Fibroblast of lung (primary cell): ENCODE measurements at regions not wholly inside any gene's neighbourhood (a gene's known extent, or its start where the extent isn't known, plus 50 kb on each side); places are given as distances from the start of the nearest gene placed in this dataset.

ENCODE experiments used
- DNase-seq, 2 donors: peaks; one replicate each; pipeline versions ENCODE4 v3.0.0 to v3.0.0-alpha.2; 2010; ENCODE audit warnings: low read depth in 2 of 2
- H2AFZ ChIP-seq: 2 replicates; pipeline ENCODE4 v1.5.1; 2012; ENCODE audit warnings: low read length, control low read depth, inconsistent platforms
- H3K27ac ChIP-seq: 2 replicates; pipeline ENCODE4 v1.5.1; 2011; ENCODE audit warnings: low read length, control low read depth; ENCODE audit not compliant: insufficient read depth
- H3K27me3 ChIP-seq: 2 replicates; pipeline ENCODE4 v1.5.1; 2011; ENCODE audit warnings: mild to moderate bottlenecking, low read length; ENCODE audit not compliant: control insufficient read depth, insufficient read depth
- H3K36me3 ChIP-seq: 2 replicates; pipeline ENCODE4 v1.5.1; 2011; ENCODE audit warnings: low read length; ENCODE audit not compliant: control insufficient read depth, insufficient read depth
- H3K4me1 ChIP-seq: 2 replicates; pipeline ENCODE4 v1.5.1; 2011; ENCODE audit warnings: low read length; ENCODE audit not compliant: control insufficient read depth, insufficient read depth; ENCODE audit errors: extremely low read depth
- H3K4me2 ChIP-seq: 2 replicates; pipeline ENCODE4 v1.5.1; 2011; ENCODE audit warnings: low read length, control low read depth; ENCODE audit not compliant: insufficient read depth; ENCODE audit errors: extremely low read depth
- H3K4me3 ChIP-seq, 4 experiments: fragments of 200-600 bp in 1 of 4; sonication (generic) in 1 of 4; replicated peaks in 1 of 4; 2 replicates each; pipeline ENCODE4 v1.5.1; 2011 to 2016; ENCODE audit warnings: low read length in 4 of 4, low read depth in 3 of 4, mild to moderate bottlenecking in 3 of 4, control low read depth in 2 of 4, inconsistent platforms in 1 of 4, mixed read lengths in 1 of 4; ENCODE audit not compliant: insufficient read depth in 1 of 4; ENCODE audit errors: control extremely low read depth in 1 of 4
- H3K79me2 ChIP-seq: 2 replicates; pipeline ENCODE4 v1.5.1; 2012; ENCODE audit warnings: mild to moderate bottlenecking, low read length, inconsistent platforms; ENCODE audit not compliant: control insufficient read depth, insufficient read depth
- H3K9ac ChIP-seq: 2 replicates; pipeline ENCODE4 v1.5.1; 2011; ENCODE audit warnings: mild to moderate bottlenecking, low read length, control low read depth; ENCODE audit not compliant: insufficient read depth
- H3K9me3 ChIP-seq: 2 replicates; pipeline ENCODE4 v1.5.1; 2012; ENCODE audit warnings: low read depth, low read length; ENCODE audit not compliant: control insufficient read depth, insufficient read depth
- H4K20me1 ChIP-seq: 2 replicates; pipeline ENCODE4 v1.5.1; 2011; ENCODE audit warnings: low read length; ENCODE audit not compliant: control insufficient read depth, insufficient read depth; ENCODE audit errors: extremely low read depth
- CTCF ChIP-seq, 2 donors: IDR thresholded peaks in 1 of 2; conservative IDR thresholded peaks in 1 of 2; 1 replicate in 1 of 2; 2 replicates in 1 of 2; pipeline ENCODE4 v1.5.1; 2011 to 2012; ENCODE audit warnings: low read length in 2 of 2, control low read depth in 1 of 2, inconsistent platforms in 1 of 2, low read depth in 1 of 2, mild to moderate bottlenecking in 1 of 2
- EZH2 ChIP-seq: IDR thresholded peaks from 2 replicates; pipeline ENCODE4 v1.5.1; 2012; ENCODE audit warnings: low read length, control low read depth, mild to moderate bottlenecking; ENCODE audit errors: missing control alignments

- H4K20me1 ChIP-seq, result no peaks in the 10 kb centered on the region
- H2AFZ ChIP-seq, result no peak overlapping the region
- no peaks in the 10 kb centered on the region for H3K9me3 ChIP-seq
- peak in 1 of 2 donors; percentile 10 for DNase-seq
- TF ChIP-seq EZH2, result no peak
- no peak for TF ChIP-seq CTCF (conservative IDR thresholded peaks at IDR 0.05 in 1 of 2, IDR thresholded peaks at IDR 0.05 in 1 of 2; ENCODE audit: low read depth in 1 of 2, low read length in 2 of 2)
- H3K27ac ChIP-seq, result no peak overlapping the region
- H3K27me3 ChIP-seq, result no peaks in the 10 kb centered on the region
- H3K4me3 ChIP-seq, result no peak overlapping the region
- H3K36me3 ChIP-seq, result no peaks in the 10 kb centered on the region
- H3K9ac ChIP-seq, result no peak overlapping the region
- no peak overlapping the region for H3K4me2 ChIP-seq
- no peaks in the 10 kb centered on the region for H3K79me2 ChIP-seq
- no peaks in the 10 kb centered on the region for H3K4me1 ChIP-seq
These were observed 159.9 kb upstream of the FOXN3 start for GRCh38 chr14:89576960-89577359.

DNA sequence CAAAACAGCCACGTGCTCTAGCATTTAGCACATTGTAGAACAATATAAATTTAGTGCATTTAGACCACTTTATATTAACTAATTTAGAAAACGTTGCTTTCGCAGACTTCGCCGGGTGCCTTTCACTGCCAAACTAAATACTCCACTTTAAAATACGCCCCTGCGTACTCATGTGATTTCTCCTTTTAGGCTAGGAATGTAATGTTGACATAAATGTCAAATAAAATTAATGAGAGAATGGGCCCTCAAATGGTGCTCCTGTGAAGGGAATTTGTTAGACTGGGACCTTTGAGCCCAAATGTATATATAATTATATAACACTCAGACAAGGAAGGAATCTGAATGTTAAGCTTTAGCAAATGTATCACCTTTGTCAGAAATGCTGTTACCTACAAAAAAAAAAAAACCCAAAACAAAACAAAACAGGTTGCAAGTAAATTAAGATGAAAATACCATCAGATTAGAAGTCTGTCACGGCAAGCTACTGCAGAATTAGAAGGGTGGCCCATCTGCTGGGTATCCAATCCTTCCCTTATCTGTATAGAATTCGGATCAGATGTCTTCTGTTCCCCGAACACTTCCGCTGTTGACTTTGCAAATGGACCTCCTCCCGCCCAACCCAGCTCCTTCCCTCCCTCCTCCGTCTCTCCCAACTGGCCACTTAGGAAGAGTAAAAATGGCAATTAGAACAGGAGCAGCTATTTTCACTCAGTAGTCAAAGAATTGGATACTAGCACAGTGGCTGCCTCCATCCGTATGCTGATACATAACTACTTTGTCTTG is 159.3 kb upstream of the FOXN3 start:
- no peak for TF ChIP-seq CTCF (conservative IDR thresholded peaks at IDR 0.05 in 1 of 2, IDR thresholded peaks at IDR 0.05 in 1 of 2; ENCODE audit: low read depth in 1 of 2, low read length in 2 of 2)
- no peak for TF ChIP-seq EZH2
- no peak overlapping the region for H2AFZ ChIP-seq
- H3K4me3 ChIP-seq, result no peak overlapping the region

DNA sequence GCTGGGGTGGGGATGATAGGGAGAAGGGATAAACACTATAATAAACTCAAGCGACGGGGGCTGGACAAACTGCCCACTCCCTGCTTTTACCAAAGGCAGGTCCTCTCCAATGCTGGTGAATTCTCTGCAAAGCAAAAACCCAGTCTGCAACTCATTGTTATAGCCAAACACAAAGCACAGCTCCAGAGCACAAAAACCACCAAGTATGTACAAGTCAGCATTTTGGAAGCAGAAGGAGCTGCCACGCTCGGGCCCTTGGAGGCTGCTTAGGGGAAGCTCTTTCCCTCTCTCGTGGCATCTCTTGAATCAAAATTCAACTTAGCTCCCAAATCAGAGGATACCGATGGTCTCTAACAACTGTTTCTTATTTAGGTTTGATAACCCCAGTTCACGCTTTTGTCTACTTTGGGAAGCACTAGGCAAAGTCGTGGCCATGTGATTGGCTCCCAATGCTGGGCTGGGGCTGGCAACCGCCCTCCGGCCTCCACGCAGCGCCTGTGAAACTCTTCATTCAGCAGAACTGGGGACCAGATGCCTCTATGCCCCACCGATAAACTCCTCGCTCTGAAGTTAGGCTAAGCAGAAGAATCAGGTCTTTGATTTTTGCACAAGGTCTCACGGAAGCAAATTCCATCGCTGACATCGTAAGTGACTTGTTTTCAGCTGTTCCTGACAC is 158.5 kb upstream of the FOXN3 start:
- Histone ChIP-seq H3K4me2 (no peak overlapping the region), H3K27ac (no peak overlapping the region), H3K4me3 (no peak overlapping the region), H3K79me2 (no peaks in the 10 kb centered on the region), H2AFZ (no peak overlapping the region), H3K27me3 (no peaks in the 10 kb centered on the region), H3K4me1 (no peaks in the 10 kb centered on the region), H3K36me3 (no peaks in the 10 kb centered on the region), H4K20me1 (no peaks in the 10 kb centered on the region), H3K9ac (no peak overlapping the region), H3K9me3 (no peaks in the 10 kb centered on the region)
- no peak for TF ChIP-seq EZH2
- no peak for TF ChIP-seq CTCF (conservative IDR thresholded peaks at IDR 0.05 in 1 of 2, IDR thresholded peaks at IDR 0.05 in 1 of 2; ENCODE audit: low read depth in 1 of 2, low read length in 2 of 2)
- DNase-seq, result no peak

More for the DNA sequence above, 159.3 kb upstream of the FOXN3 start:
- Histone ChIP-seq H3K9me3 (no peaks in the 10 kb centered on the region), H3K79me2 (no peaks in the 10 kb centered on the region), H3K27ac (no peak overlapping the region), H3K27me3 (no peaks in the 10 kb centered on the region), H3K4me2 (no peak overlapping the region), H3K4me1 (no peaks in the 10 kb centered on the region), H4K20me1 (no peaks in the 10 kb centered on the region), H3K36me3 (no peaks in the 10 kb centered on the region), H3K9ac (no peak overlapping the region)
- DNase-seq, result peak in 1 of 2 donors; percentile 4
